Lower leg skin (tissue), 3 donors: ENCODE measurements at regions not wholly inside any gene's neighbourhood (a gene's known extent, or its start where the extent isn't known, plus 50 kb on each side); places are given as distances from the start of the nearest gene placed in this dataset.

ENCODE experiments used
- POLR2A ChIP-seq, 2 donors: fragments of 450-650 bp; IDR thresholded peaks; one replicate each; pipeline ENCODE4 v1.6.1; 2016 to 2017; ENCODE audit warnings: antibody characterized with exemption in 2 of 2, mild to moderate bottlenecking in 1 of 2, moderate library complexity in 1 of 2
- TF ChIP-seq, protein P1 (sequence below), 3 donors: fragments of 450-650 bp; IDR thresholded peaks; one replicate each; pipeline ENCODE4 v1.5.1; 2016; ENCODE audit warnings: antibody characterized with exemption in 3 of 3, mild to moderate bottlenecking in 3 of 3, moderate library complexity in 2 of 3

DNA sequence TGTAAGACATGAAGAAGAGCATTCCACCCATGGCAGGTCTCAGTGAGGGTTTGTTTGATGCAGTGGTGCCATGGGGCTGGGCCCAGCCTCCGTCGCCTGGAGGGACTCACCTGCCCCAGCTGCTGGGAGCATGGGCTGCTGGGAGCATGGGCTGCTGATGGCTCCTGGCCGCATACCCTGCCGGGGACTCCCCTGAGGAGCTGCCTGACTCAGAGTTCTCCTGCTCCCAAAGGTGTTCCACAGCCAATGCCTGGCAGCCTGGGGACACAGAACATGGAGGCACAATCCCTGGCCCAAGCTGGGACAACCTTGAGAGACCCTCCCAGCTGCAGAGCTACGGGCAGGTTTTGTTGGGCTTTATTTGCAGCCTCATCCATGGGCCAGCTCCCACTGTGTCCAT is 108.4 kb downstream of the COPS8 start:
- TF ChIP-seq, protein P1, sequence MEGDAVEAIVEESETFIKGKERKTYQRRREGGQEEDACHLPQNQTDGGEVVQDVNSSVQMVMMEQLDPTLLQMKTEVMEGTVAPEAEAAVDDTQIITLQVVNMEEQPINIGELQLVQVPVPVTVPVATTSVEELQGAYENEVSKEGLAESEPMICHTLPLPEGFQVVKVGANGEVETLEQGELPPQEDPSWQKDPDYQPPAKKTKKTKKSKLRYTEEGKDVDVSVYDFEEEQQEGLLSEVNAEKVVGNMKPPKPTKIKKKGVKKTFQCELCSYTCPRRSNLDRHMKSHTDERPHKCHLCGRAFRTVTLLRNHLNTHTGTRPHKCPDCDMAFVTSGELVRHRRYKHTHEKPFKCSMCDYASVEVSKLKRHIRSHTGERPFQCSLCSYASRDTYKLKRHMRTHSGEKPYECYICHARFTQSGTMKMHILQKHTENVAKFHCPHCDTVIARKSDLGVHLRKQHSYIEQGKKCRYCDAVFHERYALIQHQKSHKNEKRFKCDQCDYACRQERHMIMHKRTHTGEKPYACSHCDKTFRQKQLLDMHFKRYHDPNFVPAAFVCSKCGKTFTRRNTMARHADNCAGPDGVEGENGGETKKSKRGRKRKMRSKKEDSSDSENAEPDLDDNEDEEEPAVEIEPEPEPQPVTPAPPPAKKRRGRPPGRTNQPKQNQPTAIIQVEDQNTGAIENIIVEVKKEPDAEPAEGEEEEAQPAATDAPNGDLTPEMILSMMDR (IDR thresholded peaks at IDR 0.05) = no peak
- TF ChIP-seq POLR2A (IDR thresholded peaks at IDR 0.05) = no peak
